ENCODE measurements at regions not wholly inside any gene's neighbourhood (a gene's known extent, or its start where the extent isn't known, plus 50 kb on each side); places are given as distances from the start of the nearest gene placed in this dataset.
"Not testable (repeated sequence)": the region's sequence is repeated elsewhere in the genome, so short reads cannot be mapped to it uniquely, and the experiment has no call there.

GRCh38 chr1:94362466-94363058, 55.6 kb upstream of the ABCD3 start:
- in situ Hi-C loops (cut with HindIII; ENCODE audit: low sequenced_read_pairs) = loop anchor here (5.0 kb wide), 1 partner anchor 340 kb away; no protein-coding TSS in a partner anchor

- in situ Hi-C loops (cut with HindIII; ENCODE audit: low sequenced_read_pairs) = loop anchor here (5.0 to 10.0 kb wide), 2 partner anchors 96 to 362 kb away; no protein-coding TSS in a partner anchor
Observed at GRCh38 chr1:94358630-94359599, 59.3 kb upstream of the ABCD3 start.

GRCh38 chr1:94357661-94358060, 60.5 kb upstream of the ABCD3 start:
- in situ Hi-C loops (cut with HindIII; ENCODE audit: low sequenced_read_pairs) = loop anchor here (5.0 to 10.0 kb wide), 2 partner anchors 97 to 360 kb away; no protein-coding TSS in a partner anchor

DNA sequence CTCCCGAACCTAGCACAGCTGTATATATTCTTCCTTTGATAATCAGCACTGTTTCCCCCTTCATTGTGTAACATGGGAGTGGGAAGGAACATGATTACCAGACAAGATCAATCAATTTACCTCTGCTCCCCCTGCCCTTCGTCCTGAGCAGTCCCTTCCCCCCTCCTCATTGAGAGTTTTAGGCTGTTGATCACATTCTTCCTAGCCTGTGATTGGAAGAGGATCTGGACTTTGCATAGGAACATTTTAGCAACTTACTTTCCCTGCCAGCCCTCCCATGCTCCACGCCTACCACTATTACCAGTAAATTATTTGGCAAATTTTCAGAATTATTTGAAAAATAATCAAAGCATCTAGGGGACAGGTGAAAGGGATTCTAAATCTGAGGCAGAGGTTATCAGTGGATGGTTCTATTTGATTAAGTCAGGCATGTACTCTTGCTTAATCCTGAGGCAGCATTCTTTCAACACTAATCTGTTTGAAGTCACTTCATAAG, 62.7 kb upstream of the ABCD3 start:
- in situ Hi-C loops (cut with HindIII; ENCODE audit: low sequenced_read_pairs) = loop anchor here (5.0 to 10.0 kb wide), 2 partner anchors 99 to 358 kb away; no protein-coding TSS in a partner anchor

DNA sequence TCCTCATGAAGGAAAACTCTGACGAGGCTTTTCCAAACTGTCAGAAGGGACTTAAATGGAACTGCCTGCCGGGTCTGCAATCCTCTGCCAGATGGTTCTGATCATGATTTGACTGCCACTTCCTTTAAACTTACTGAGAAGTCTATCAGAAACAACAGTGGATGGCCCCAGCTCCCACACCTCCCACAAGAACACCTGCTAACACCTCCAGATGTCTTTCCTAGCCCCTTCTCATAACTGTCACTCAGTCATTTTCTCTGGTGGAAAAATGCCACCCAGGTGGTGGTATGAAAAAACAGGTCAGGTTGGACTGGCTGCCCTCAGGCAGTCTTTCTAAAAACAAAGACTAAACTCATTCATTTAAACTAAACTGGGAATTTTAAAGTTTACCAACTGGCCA, 66.7 kb upstream of the ABCD3 start:
- in situ Hi-C loops (cut with HindIII; ENCODE audit: low sequenced_read_pairs) = loop anchor here (10.0 kb wide), 1 partner anchor 103 kb away; no protein-coding TSS in a partner anchor

DNA sequence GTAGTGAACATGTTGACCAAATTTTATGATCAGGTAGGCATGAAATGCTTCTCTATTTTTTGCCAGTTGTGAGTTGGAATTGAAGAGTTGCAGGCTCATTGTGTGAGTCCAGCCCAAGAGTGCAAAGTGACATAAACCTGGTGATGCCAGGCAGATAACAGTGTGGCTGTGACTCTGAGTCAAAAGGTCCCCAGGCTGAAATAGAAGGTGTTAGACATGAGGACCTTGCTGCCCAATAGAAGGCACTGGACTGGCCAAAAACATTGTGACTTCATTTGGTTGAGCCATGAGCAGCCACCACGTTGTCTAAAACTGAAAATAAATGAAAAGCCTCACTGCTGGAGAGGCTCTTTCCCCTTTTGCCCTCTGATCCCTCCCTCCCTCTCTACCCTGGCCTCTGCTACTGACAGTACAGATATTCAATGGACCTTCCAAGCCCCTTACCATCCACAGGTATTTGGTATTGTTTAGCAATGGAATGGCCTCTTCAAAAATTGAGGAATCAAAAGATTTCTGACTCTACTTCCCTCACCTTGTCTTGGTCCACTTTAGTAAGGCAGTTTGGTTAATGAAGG, 67.8 kb upstream of the ABCD3 start:
- in situ Hi-C loops (cut with HindIII; ENCODE audit: low sequenced_read_pairs) = loop anchor here (10.0 kb wide), 1 partner anchor 104 kb away; no protein-coding TSS in a partner anchor

GRCh38 chr1:94349853-94350252, 68.3 kb upstream of the ABCD3 start:
- in situ Hi-C loops (cut with HindIII; ENCODE audit: low sequenced_read_pairs) = loop anchor here (10.0 kb wide), 1 partner anchor 105 kb away; no protein-coding TSS in a partner anchor

DNA sequence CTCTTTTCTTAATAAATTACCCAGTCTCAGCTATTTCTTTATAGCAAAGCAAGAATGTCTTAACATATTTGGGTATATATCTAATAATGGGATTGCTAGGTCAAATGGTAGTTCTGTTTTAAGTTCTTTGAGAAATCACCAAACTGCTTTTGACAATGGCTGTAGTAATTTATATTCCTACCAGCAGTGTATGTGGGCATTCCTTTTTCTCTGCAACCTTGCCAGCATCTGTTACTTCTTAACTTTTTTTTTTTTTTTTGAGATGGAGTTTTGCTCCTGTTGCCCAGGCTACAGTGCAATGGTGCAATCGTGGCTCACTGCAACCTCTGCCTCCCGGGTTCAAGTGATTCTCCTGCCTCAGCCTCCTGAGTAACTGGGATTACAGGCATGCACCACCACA, 69.8 kb upstream of the ABCD3 start:
- in situ Hi-C loops (cut with HindIII; ENCODE audit: low sequenced_read_pairs) = not testable (repeated sequence)

- in situ Hi-C loops (cut with HindIII; ENCODE audit: low sequenced_read_pairs) = no loop called here
Observed at GRCh38 chr1:94345148-94345721, 73.0 kb upstream of the ABCD3 start.

- in situ Hi-C loops (cut with HindIII; ENCODE audit: low sequenced_read_pairs) = no loop called here
Observed at GRCh38 chr1:94342416-94342815, 75.8 kb upstream of the ABCD3 start.

- in situ Hi-C loops (cut with HindIII; ENCODE audit: low sequenced_read_pairs) = no loop called here
Observed at GRCh38 chr1:94339206-94339927, 78.8 kb upstream of the ABCD3 start.

DNA sequence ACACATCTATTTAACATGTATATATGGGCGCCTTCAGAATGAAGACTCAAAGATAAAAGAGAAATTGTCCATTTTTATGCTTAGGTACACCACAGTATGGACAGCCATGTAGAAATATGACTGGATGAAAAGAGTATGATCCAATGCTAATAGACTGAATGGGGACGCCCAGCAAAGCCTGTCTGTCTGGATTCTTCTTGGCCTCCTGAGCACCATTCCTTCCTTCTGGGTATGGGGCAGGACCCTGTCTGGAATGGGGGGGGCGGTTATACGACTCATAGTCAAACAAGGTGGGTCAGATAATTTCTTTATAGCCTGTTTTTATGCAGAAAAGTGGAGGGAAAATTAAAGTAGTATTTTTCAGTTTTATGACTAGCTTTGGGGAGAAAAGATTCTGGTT, 81.2 kb upstream of the ABCD3 start:
- in situ Hi-C loops (cut with HindIII; ENCODE audit: low sequenced_read_pairs) = no loop called here

GRCh38 chr1:94335950-94336349, 82.2 kb upstream of the ABCD3 start:
- in situ Hi-C loops (cut with HindIII; ENCODE audit: low sequenced_read_pairs) = no loop called here

GRCh38 chr1:94335447-94335846, 82.7 kb upstream of the ABCD3 start:
- in situ Hi-C loops (cut with HindIII; ENCODE audit: low sequenced_read_pairs) = no loop called here

DNA sequence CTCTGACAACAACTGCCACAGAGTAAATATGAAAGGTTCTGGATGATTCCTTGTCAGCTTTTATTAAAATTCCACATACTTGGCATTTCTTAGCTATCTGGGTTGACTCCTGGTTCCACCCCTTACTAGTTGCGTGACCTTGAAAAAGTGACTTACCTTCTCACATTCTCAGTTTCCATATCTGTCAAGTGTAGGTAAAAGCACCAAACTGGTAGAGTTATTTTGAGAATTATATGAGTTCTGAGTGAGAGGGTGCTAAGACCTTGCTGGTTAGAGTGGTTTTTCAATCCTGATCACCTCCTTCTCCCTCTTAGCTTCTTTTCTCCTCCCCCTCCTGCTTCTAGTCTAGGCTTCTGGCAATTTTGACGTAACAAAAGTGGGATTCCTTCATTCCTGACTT, 83.4 kb upstream of the ABCD3 start:
- in situ Hi-C loops (cut with HindIII; ENCODE audit: low sequenced_read_pairs) = no loop called here

- in situ Hi-C loops (cut with HindIII; ENCODE audit: low sequenced_read_pairs) = no loop called here
Observed at GRCh38 chr1:94332952-94333351, 85.2 kb upstream of the ABCD3 start.

GRCh38 chr1:94332516-94332915, 85.7 kb upstream of the ABCD3 start:
- in situ Hi-C loops (cut with HindIII; ENCODE audit: low sequenced_read_pairs) = no loop called here

GRCh38 chr1:94329986-94330385, 88.2 kb upstream of the ABCD3 start:
- in situ Hi-C loops (cut with HindIII; ENCODE audit: low sequenced_read_pairs) = no loop called here

GRCh38 chr1:94329276-94329675, 88.9 kb upstream of the ABCD3 start:
- in situ Hi-C loops (cut with HindIII; ENCODE audit: low sequenced_read_pairs) = no loop called here

DNA sequence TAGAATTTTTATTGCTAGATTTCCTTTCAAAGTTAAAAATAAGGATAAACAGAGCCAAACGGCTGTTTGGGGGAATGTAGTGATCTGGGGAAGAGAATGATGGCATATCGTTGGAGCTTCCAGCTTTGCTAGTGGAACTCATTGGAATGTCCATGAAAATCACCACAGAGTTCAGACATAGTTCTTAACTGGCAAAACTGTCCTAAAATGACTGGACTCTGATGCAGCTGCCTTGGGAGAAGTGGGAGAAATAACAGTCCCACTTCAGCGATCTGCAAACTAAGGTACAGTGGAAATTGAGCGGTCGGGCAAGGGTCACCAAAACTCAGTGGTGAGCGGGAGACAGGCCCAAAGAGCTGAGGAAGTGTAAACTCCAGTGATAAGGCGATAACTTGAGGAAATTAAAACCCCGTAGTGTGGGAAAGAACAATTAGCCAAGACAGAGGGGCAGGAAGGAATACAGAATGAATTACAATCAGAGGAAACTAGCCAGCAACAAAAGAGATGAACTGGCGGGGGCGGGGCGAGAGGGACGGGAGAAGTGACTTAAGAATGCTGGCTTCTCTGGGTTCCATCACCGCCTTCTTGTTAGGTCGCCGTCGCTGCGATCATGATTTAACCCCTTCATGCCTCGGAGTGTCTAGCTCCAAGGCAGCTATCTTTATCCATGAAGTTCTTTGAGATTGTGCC, 89.8 kb upstream of the ARHGAP29 start:
- in situ Hi-C loops (cut with HindIII; ENCODE audit: low sequenced_read_pairs) = no loop called here
